GM12878 (cell line): ENCODE measurements at regions not wholly inside any gene's neighbourhood (a gene's known extent, or its start where the extent isn't known, plus 50 kb on each side); places are given as distances from the start of the nearest gene placed in this dataset.

Source experiments
- ATAC-seq: fragments of 200-7000 bp; cut with Tn5 transposase; 3 replicates; pipeline ENCODE4 v1.9.1; 2020; ENCODE audit warnings: mild to moderate bottlenecking, moderate library complexity
- BruUV-seq: library from RNA; stranded (reverse); fragments of 400-500 nt; replicated peaks from 2 replicates; lab custom pipeline; 2021; lab: Mats Ljungman, UMichigan
- CTCF ChIA-PET: fragments of 300-600 bp; sonication (Branson Sonifier 250); formaldehyde crosslinking; extraction: SDS; loops from one replicate; lab custom pipeline; 2021; ENCODE audit warnings: inconsistent platforms; lab: Yijun Ruan, JAX
- POLR2A ChIA-PET: fragments of 350-600 bp; formaldehyde crosslinking; extraction: SDS; loops from one replicate; lab custom pipeline; 2021; ENCODE audit warnings: inconsistent platforms; lab: Charles Lee
- RAD21 ChIA-PET: fragments of 300-600 bp; sonication (Branson Sonifier 250); formaldehyde crosslinking; loops from one replicate; lab custom pipeline; 2023; ENCODE audit warnings: antibody characterized with exemption; ENCODE audit not compliant: unreplicated experiment; lab: Charles Lee
- SMC1A ChIA-PET: fragments of 300-600 bp; sonication (Branson Sonifier 250); formaldehyde crosslinking; loops from one replicate; lab custom pipeline; 2023; ENCODE audit not compliant: unreplicated experiment, uncharacterized antibody; lab: Charles Lee
- DNase-seq: peaks from one replicate; pipeline ENCODE4 v3.0.0-alpha.2; 2011; ENCODE audit warnings: low read depth, low spot score
- FAIRE-seq: peaks from 3 replicates; lab custom pipeline; 2011; peaks lifted over from hg19 to GRCh38; lab: Jason Lieb, UNC
- H2AFZ ChIP-seq: 2 replicates; pipeline ENCODE4 v1.6.0; 2011; ENCODE audit warnings: low read depth, low read length, control low read depth; ENCODE audit not compliant: control insufficient read depth
- H3K27ac ChIP-seq: 2 replicates; pipeline ENCODE4 v1.5.1; 2011; ENCODE audit warnings: control low read depth; ENCODE audit not compliant: control insufficient read depth, insufficient read depth
- H3K27me3 ChIP-seq, 2 experiments: replicated peaks in 1 of 2; 2 replicates each; pipeline versions ENCODE4 v1.6.0 to v1.6.1; 2011; ENCODE audit warnings: low read length in 1 of 2; ENCODE audit not compliant: control insufficient read depth in 2 of 2, insufficient read depth in 2 of 2
- H3K36me3 ChIP-seq, 2 experiments: 2 replicates each; pipeline ENCODE4 v1.5.1; 2011; ENCODE audit warnings: low read length in 1 of 2; ENCODE audit not compliant: control insufficient read depth in 2 of 2, insufficient read depth in 2 of 2
- H3K4me1 ChIP-seq: 2 replicates; pipeline ENCODE4 v1.6.1; 2011; ENCODE audit warnings: mild to moderate bottlenecking, low read length, moderate library complexity, mixed read lengths; ENCODE audit not compliant: control insufficient read depth, insufficient read depth
- H3K4me2 ChIP-seq: 2 replicates; pipeline ENCODE4 v1.6.0; 2011; ENCODE audit warnings: control low read depth; ENCODE audit not compliant: control insufficient read depth, insufficient read depth
- H3K4me3 ChIP-seq: fragments of 200-600 bp; sonication (generic); 2 replicates; pipeline ENCODE4 v1.5.1; 2016
- H3K79me2 ChIP-seq: 2 replicates; pipeline ENCODE4 v1.6.0; 2011; ENCODE audit warnings: low read length; ENCODE audit not compliant: control insufficient read depth, insufficient read depth
- H3K9ac ChIP-seq: 2 replicates; pipeline ENCODE4 v1.8.0; 2011; ENCODE audit warnings: low read length, control low read depth, mixed read lengths; ENCODE audit not compliant: control insufficient read depth, insufficient read depth
- H3K9me3 ChIP-seq: replicated peaks from 3 replicates; pipeline ENCODE4 v1.5.1; 2011; ENCODE audit warnings: mild to moderate bottlenecking, low read length; ENCODE audit not compliant: control insufficient read depth, insufficient read depth
- H4K20me1 ChIP-seq: 2 replicates; pipeline ENCODE4 v1.6.0; 2011; ENCODE audit not compliant: control insufficient read depth, insufficient read depth
- ASH2L ChIP-seq: fragments of 300-600, 200-600 bp; sonication (generic); IDR thresholded peaks from 2 replicates; pipeline ENCODE4 v1.6.1; 2017; ENCODE audit warnings: low read depth, mild to moderate bottlenecking, borderline replicate concordance
- FOS ChIP-seq: IDR thresholded peaks from 3 replicates; pipeline ENCODE4 v1.6.1; 2011; ENCODE audit warnings: borderline replicate concordance; ENCODE audit not compliant: insufficient read length; ENCODE audit errors: extremely low read depth
- MXI1 ChIP-seq: fragments of 150-350 bp; IDR thresholded peaks from 2 replicates; pipeline ENCODE4 v1.6.1; 2011; ENCODE audit warnings: low read depth, mild to moderate bottlenecking, inconsistent platforms, low read length, improper control_type of control experiment
- PML ChIP-seq: IDR thresholded peaks from 2 replicates; pipeline ENCODE4 v1.6.1; 2012; ENCODE audit warnings: low read length, inconsistent platforms
- POU2F2 ChIP-seq: IDR thresholded peaks from 3 replicates; pipeline ENCODE4 v1.6.1; 2011; ENCODE audit warnings: low read depth, mild to moderate bottlenecking, low read length, borderline replicate concordance
- ZNF384 ChIP-seq: IDR thresholded peaks from 2 replicates; pipeline ENCODE4 v1.6.1; 2012; ENCODE audit warnings: low read depth, mild to moderate bottlenecking, low read length, improper control_type of control experiment, borderline replicate concordance
- ZZZ3 ChIP-seq: IDR thresholded peaks from 2 replicates; pipeline ENCODE4 v1.6.1; 2011; ENCODE audit warnings: low read depth; ENCODE audit not compliant: control insufficient read depth, insufficient read length
- WGBS: methylation state at CpG from one replicate; pipeline ENCODE4 v1.1.6; 2016; ENCODE audit warnings: low lambda C conversion rate; ENCODE audit not compliant: insufficient replicate concordance, insufficient coverage; ENCODE audit errors: missing lambda C conversion rate; 5-methylcytosine and 5-hydroxymethylcytosine counted together
- in situ Hi-C: fragments of 300-500 bp; cut with MboI; formaldehyde crosslinking; loops from 9 replicates; pipeline ENCODE4 v1.14.3; 2018; ENCODE audit warnings: mixed read lengths
- intact Hi-C: fragments of 100-400 bp; cut with micrococcal nuclease; formaldehyde crosslinking; loops from one replicate; pipeline ENCODE4 v1.14.2; 2022; ENCODE audit not compliant: unreplicated experiment
- TF ChIP-seq, protein P1 (sequence below), 3 experiments: IDR thresholded peaks in 2 of 3; conservative IDR thresholded peaks in 1 of 3; 2 replicates each; pipeline ENCODE4 v1.5.1; 2011; ENCODE audit warnings: low read depth in 3 of 3, low read length in 3 of 3, mild to moderate bottlenecking in 3 of 3, control low read depth in 2 of 3, moderate library complexity in 2 of 3, inconsistent platforms in 1 of 3, mixed read lengths in 1 of 3; ENCODE audit not compliant: control insufficient read depth in 2 of 3, insufficient read depth in 1 of 3; ENCODE audit errors: extremely low read depth in 1 of 3
- TF ChIP-seq, protein P2 (sequence below): fragments of 150-350 bp; IDR thresholded peaks from 2 replicates; pipeline ENCODE4 v1.6.1; 2016; ENCODE audit warnings: low read depth, low read length
- TF ChIP-seq, protein P3 (sequence below): IDR thresholded peaks from 2 replicates; pipeline ENCODE4 v1.6.1; 2012; ENCODE audit warnings: low read depth, low read length, improper control_type of control experiment
- TF ChIP-seq, protein P4 (sequence below): fragments of 450-650 bp; IDR thresholded peaks from 2 replicates; pipeline ENCODE4 v1.6.1; 2016; ENCODE audit warnings: mild to moderate bottlenecking, moderate library complexity, borderline replicate concordance

DNA sequence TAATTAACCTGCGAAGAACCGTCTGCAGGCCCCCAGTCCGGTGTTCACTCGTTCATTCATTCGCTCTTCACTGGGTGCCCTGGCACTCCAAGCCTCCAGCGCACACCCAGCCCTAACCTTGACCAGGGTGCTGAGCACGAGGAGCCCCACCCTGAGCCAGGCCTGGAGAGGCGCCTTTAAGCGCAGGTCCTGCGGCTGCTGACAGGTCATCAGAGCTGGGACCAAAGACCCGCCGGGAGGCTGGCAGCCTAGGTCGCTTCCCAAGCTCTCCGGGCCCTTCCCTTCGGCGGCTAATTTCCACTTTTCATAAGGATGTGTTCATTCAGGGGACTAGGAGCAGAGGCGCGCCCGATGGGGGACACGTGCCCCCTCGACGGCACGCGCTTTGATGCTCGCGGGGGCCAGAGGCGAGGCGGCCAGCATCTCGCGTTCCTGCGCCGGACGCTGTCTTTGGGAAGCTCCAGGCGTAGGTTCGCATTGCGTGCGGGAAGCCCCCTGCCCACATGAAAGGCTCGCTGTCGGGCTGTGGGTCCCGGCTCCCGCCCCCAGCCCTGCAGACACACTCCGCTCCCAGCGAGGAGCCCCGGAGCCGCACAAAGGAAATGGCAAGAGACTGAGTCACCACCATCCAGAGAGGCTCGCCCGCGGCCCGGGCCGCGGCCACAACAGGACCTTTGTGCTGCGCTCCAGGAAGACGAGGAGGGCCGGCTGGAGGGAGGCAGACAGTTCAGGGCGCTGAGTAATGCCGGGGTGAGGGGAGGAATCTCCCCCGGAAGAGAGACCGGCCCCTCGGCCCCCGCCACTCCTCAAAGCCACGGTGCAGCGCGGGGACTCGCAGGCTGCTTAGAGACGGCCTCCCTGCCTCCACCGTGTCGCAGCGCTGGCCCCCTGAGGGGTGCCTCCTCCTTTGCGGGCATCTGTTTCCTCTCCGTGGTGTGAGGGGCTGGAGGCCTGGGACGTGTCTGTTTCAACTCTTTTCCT is 266.4 kb upstream of the HES1 start:
- no peak overlapping the region for H3K9ac ChIP-seq

More for the DNA sequence above, 266.4 kb upstream of the HES1 start:
- BruUV-seq: no TSS peak
- 57% methylated on average over 67 of the region's 71 CpGs for WGBS
- H3K27ac ChIP-seq: no peak overlapping the region
- no peak overlapping the region for H3K4me3 ChIP-seq
- no peaks in the 10 kb centered on the region for H4K20me1 ChIP-seq
- ChIA-PET RAD21 (no interaction called here), SMC1A (no interaction called here)
- ATAC-seq (no peak), DNase-seq (no peak)
- no peaks in the 10 kb centered on the region for H3K36me3 ChIP-seq
- in situ Hi-C loops (no loop called here), intact Hi-C loops (no loop called here)
- no peaks in the 10 kb centered on the region for H3K79me2 ChIP-seq
- no peaks in the 10 kb centered on the region for H3K9me3 ChIP-seq
- TF ChIP-seq ZNF384: no peak
- TF ChIP-seq, protein P1, sequence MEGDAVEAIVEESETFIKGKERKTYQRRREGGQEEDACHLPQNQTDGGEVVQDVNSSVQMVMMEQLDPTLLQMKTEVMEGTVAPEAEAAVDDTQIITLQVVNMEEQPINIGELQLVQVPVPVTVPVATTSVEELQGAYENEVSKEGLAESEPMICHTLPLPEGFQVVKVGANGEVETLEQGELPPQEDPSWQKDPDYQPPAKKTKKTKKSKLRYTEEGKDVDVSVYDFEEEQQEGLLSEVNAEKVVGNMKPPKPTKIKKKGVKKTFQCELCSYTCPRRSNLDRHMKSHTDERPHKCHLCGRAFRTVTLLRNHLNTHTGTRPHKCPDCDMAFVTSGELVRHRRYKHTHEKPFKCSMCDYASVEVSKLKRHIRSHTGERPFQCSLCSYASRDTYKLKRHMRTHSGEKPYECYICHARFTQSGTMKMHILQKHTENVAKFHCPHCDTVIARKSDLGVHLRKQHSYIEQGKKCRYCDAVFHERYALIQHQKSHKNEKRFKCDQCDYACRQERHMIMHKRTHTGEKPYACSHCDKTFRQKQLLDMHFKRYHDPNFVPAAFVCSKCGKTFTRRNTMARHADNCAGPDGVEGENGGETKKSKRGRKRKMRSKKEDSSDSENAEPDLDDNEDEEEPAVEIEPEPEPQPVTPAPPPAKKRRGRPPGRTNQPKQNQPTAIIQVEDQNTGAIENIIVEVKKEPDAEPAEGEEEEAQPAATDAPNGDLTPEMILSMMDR (IDR thresholded peaks at IDR 0.05 in 2 of 3, conservative IDR thresholded peaks at IDR 0.05 in 1 of 3; ENCODE audit: control insufficient read depth in 2 of 3, extremely low read depth in 1 of 3, insufficient read depth in 1 of 3, low read depth in 3 of 3, low read length in 3 of 3): no peak
- TF ChIP-seq PML: no peak
- TF ChIP-seq, protein P2, sequence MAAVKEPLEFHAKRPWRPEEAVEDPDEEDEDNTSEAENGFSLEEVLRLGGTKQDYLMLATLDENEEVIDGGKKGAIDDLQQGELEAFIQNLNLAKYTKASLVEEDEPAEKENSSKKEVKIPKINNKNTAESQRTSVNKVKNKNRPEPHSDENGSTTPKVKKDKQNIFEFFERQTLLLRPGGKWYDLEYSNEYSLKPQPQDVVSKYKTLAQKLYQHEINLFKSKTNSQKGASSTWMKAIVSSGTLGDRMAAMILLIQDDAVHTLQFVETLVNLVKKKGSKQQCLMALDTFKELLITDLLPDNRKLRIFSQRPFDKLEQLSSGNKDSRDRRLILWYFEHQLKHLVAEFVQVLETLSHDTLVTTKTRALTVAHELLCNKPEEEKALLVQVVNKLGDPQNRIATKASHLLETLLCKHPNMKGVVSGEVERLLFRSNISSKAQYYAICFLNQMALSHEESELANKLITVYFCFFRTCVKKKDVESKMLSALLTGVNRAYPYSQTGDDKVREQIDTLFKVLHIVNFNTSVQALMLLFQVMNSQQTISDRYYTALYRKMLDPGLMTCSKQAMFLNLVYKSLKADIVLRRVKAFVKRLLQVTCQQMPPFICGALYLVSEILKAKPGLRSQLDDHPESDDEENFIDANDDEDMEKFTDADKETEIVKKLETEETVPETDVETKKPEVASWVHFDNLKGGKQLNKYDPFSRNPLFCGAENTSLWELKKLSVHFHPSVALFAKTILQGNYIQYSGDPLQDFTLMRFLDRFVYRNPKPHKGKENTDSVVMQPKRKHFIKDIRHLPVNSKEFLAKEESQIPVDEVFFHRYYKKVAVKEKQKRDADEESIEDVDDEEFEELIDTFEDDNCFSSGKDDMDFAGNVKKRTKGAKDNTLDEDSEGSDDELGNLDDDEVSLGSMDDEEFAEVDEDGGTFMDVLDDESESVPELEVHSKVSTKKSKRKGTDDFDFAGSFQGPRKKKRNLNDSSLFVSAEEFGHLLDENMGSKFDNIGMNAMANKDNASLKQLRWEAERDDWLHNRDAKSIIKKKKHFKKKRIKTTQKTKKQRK: no peak
- TF ChIP-seq FOS: no peak
- TF ChIP-seq ZZZ3: no peak
- TF ChIP-seq, protein P3, sequence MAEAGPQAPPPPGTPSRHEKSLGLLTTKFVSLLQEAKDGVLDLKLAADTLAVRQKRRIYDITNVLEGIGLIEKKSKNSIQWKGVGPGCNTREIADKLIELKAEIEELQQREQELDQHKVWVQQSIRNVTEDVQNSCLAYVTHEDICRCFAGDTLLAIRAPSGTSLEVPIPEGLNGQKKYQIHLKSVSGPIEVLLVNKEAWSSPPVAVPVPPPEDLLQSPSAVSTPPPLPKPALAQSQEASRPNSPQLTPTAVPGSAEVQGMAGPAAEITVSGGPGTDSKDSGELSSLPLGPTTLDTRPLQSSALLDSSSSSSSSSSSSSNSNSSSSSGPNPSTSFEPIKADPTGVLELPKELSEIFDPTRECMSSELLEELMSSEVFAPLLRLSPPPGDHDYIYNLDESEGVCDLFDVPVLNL: no peak
- TF ChIP-seq POU2F2: no peak
- TF ChIP-seq MXI1: no peak
- TF ChIP-seq, protein P4, sequence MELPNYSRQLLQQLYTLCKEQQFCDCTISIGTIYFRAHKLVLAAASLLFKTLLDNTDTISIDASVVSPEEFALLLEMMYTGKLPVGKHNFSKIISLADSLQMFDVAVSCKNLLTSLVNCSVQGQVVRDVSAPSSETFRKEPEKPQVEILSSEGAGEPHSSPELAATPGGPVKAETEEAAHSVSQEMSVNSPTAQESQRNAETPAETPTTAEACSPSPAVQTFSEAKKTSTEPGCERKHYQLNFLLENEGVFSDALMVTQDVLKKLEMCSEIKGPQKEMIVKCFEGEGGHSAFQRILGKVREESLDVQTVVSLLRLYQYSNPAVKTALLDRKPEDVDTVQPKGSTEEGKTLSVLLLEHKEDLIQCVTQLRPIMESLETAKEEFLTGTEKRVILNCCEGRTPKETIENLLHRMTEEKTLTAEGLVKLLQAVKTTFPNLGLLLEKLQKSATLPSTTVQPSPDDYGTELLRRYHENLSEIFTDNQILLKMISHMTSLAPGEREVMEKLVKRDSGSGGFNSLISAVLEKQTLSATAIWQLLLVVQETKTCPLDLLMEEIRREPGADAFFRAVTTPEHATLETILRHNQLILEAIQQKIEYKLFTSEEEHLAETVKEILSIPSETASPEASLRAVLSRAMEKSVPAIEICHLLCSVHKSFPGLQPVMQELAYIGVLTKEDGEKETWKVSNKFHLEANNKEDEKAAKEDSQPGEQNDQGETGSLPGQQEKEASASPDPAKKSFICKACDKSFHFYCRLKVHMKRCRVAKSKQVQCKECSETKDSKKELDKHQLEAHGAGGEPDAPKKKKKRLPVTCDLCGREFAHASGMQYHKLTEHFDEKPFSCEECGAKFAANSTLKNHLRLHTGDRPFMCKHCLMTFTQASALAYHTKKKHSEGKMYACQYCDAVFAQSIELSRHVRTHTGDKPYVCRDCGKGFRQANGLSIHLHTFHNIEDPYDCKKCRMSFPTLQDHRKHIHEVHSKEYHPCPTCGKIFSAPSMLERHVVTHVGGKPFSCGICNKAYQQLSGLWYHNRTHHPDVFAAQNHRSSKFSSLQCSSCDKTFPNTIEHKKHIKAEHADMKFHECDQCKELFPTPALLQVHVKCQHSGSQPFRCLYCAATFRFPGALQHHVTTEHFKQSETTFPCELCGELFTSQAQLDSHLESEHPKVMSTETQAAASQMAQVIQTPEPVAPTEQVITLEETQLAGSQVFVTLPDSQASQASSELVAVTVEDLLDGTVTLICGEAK: no peak
- no peak for TF ChIP-seq ASH2L
- TF ChIP-seq, all 136 proteins: peak for 0
- H2AFZ ChIP-seq: no peak overlapping the region
- no peak for FAIRE-seq
- peaks cover 25% of the 10 kb centered on the region for H3K4me1 ChIP-seq
- POLR2A ChIA-PET: no interaction called here
- CTCF ChIA-PET: no interaction called here
- no peak overlapping the region; the same call in 1 of the 2 replicates for H3K4me2 ChIP-seq
- H3K27me3 ChIP-seq: no peaks in the 10 kb centered on the region
